GM13976 (cell line): ENCODE measurements at regions not wholly inside any gene's neighbourhood (a gene's known extent, or its start where the extent isn't known, plus 50 kb on each side); places are given as distances from the start of the nearest gene placed in this dataset.

ENCODE experiments used
- DNase-seq: peaks from one replicate; pipeline ENCODE4 v3.0.0; 2012; ENCODE audit warnings: low spot score
- in situ Hi-C: fragments of 300-500 bp; cut with MboI; formaldehyde crosslinking; loops from one replicate; pipeline ENCODE4 v1.12.0; 2022; ENCODE audit warnings: low sequenced_read_pairs, mixed read lengths, inconsistent platforms; ENCODE audit not compliant: unreplicated experiment
- TF ChIP-seq, protein P1 (sequence below): IDR thresholded peaks from 2 replicates; pipeline ENCODE4 v1.5.1; 2012; ENCODE audit warnings: borderline replicate concordance, mild to moderate bottlenecking; ENCODE audit not compliant: insufficient read depth; ENCODE audit errors: extremely low read depth, missing control alignments, control extremely low read depth

GRCh38 chr1:220391491-220391890 is 119.2 kb upstream of the RAB3GAP2 start:
- DNase-seq = no peak
- in situ Hi-C loops = no loop called here
- TF ChIP-seq, protein P1, sequence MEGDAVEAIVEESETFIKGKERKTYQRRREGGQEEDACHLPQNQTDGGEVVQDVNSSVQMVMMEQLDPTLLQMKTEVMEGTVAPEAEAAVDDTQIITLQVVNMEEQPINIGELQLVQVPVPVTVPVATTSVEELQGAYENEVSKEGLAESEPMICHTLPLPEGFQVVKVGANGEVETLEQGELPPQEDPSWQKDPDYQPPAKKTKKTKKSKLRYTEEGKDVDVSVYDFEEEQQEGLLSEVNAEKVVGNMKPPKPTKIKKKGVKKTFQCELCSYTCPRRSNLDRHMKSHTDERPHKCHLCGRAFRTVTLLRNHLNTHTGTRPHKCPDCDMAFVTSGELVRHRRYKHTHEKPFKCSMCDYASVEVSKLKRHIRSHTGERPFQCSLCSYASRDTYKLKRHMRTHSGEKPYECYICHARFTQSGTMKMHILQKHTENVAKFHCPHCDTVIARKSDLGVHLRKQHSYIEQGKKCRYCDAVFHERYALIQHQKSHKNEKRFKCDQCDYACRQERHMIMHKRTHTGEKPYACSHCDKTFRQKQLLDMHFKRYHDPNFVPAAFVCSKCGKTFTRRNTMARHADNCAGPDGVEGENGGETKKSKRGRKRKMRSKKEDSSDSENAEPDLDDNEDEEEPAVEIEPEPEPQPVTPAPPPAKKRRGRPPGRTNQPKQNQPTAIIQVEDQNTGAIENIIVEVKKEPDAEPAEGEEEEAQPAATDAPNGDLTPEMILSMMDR = no peak

GRCh38 chr1:220389634-220390033 is 117.4 kb upstream of the RAB3GAP2 start:
- in situ Hi-C loops = no loop called here
- no peak for DNase-seq
- TF ChIP-seq, protein P1 = no peak

GRCh38 chr1:220386494-220387195 is 114.4 kb upstream of the RAB3GAP2 start:
- DNase-seq = no peak
- in situ Hi-C loops = no loop called here
- TF ChIP-seq, protein P1 = no peak

- in situ Hi-C loops = no loop called here
- DNase-seq = no peak
- TF ChIP-seq, protein P1 = no peak
Observed at GRCh38 chr1:220385158-220385557, 112.9 kb upstream of the RAB3GAP2 start.

DNA sequence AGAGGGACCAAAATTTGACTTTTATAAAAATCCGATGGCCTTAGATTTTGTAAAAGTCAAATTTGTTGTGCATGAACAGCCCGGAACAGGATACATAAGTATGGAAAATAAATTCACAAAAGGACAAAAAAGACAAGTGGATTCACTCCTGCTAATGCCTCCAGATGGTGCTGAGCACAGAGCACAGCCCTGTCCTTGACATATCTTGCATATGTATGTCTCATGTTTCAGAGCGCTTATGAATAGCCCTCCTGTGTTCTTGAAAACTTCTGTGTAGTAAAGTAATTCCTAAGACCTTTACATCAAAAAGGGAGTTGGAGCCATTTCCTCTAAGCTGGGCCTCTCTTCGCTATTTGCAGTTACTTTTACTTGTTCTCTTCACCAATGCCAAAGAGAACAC is 110.7 kb upstream of the RAB3GAP2 start:
- no peak for DNase-seq
- TF ChIP-seq, protein P1 = no peak
- in situ Hi-C loops = no loop called here

DNA sequence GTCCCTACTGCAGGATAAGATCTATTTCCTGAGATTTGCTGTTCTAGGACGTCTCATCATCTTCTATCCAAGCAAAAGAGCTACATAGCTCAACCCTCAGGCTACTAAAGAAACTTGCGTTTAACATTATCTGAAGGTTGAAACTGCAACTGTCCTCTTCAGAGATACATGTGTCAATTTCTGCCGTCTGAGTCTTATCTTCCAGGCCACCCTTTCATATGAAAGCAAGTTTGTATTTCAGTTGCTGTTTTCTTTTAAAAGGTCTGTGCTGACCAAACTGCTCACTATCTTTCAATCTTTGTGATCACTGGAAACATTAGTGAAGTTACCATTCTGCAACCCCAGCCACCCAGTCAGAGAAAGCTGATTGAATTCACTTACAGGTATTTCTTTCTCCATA is 108.6 kb upstream of the RAB3GAP2 start:
- in situ Hi-C loops = no loop called here
- no peak for DNase-seq
- TF ChIP-seq, protein P1 = no peak
